HG03159 (cell line): ENCODE measurements at regions not wholly inside any gene's neighbourhood (a gene's known extent, or its start where the extent isn't known, plus 50 kb on each side); places are given as distances from the start of the nearest gene placed in this dataset.
"Not testable (repeated sequence)": the region's sequence is repeated elsewhere in the genome, so short reads cannot be mapped to it uniquely, and the experiment has no call there.

Source experiments
- ATAC-seq: cut with Tn5 transposase; IDR thresholded peaks from one replicate; pipeline ENCODE4 v1.9.1; 2021; ENCODE audit warnings: mild to moderate bottlenecking, moderate library complexity; ENCODE audit not compliant: unreplicated experiment

DNA sequence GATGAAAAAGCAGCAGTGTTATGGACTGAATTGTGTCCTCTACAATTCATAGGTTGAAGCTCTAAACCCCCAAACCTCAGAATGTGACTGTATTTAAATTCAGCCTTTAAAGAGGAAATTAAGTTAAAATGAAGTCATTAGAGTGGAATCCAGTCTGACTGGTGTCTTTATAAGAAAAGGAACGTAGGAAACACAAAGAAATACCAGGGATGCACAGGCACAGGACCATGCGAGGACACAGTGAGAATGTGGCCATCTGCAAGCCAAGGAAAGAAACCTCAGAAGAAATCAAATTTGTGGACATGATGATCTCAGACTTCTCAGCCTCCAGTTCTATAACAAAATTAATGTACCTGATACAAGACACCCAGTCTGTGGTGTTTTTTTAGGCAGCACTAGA is 971.2 kb upstream of the CDH9 start:
- no peak for ATAC-seq

DNA sequence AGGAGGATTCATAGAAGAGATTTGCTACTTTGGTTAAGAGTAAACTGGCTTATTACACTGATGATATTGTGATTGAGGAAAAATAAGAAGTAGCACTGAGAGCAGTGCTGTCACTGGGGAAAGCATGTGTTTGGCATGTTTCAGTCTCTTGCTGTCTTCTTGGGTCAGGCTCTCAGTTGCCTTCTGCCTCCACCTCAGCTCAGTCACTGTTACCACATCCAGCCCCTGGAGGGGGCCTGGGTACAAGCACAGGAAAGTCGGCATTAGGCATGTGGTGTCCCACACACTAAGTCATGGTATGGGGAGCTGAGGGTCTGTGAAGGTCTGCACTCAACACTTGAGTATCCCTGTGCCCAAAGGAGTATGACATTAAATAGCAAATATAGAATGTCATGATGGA is 958.3 kb upstream of the CDH9 start:
- ATAC-seq, result no peak

DNA sequence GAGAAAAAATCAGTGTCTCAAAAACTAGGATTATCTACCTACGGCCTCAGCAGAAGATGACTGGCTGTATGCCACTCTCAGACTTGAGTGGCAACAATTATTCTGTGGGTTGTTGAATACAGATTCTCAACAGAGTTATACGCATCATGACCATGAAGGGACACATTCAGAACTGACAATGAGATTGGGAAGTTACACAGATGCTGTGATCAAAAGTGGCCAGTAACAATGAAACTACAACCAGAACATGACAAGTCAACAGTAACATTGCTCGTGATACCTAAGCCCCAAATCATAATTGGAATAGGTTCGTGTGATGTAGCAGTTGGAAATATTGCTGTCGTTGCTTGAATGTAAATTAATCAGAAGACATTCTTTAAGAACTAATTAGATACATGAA is 957.5 kb upstream of the CDH9 start:
- ATAC-seq, result no peak

DNA sequence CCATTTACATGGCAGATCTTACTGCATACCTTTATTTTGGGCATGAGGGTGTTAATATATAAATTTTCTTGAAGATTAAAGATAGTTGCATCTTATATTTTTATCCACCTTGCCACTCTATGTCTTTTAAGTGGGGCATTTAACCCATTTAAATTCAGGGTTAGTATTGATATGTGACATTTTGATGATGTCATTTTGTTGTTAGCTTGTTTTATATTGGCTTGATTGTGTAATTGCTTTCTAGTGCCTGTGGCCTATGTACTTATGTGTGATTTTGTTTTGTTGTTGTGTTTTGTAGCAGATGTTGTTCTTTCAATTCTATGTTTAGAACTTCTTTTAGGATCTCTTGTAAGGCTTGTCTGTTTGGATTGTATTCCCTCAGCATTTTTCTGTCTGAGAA is 939.9 kb upstream of the CDH9 start:
- no peak for ATAC-seq

DNA sequence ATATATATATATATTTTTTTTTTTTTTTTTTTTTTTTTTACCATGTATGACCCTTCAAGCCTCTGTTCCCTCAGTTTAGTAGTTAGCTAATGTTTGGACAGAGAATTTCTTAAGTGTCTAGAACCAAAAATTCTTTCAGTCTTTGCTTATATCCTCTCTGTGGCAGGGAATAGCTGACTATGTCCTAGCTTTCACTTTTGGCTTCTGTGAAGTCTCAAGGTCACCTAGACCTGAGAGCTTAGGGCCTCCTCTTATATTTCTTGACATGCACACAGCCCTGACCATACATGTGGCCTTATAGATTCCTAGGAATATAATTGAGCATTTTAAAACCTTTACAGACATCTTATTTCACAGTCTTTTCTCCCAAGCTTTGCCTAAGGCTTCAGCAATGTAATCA is 930.8 kb upstream of the CDH9 start:
- no peak for ATAC-seq

DNA sequence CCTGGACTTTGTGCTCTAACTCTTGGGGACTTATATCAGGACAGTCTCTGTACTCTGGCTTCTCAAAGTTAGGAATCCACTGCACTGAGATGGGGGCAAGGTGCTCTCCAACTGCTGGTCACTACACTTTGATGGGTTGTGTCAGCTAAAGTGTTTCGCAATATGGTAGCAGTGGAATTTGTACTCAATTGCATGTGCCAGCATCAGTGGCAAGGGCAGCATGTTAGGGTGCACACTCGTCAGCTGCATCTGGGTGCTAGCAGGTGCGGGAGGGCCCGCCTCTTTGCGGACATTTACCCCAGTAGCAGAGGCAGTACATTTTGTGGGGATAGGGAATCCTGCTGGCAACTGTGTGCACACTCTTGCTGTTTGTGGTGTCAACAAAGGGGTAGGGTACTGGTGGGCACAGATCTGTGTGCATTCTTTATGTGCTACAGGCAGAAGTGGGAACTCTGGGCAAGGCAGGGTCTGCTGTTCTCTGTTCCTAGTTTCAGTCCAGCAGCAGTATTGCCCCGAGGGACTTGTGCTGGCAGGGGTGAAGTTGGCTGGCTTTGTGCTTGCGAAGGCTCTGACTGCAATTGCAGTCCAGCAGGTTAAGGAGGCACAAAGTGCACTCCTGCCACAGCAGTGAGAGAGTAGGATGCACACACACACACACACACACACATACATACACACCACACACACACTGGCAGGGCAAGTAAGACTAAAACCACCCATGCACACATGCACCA is 924.8 kb upstream of the CDH9 start:
- ATAC-seq, result no peak

DNA sequence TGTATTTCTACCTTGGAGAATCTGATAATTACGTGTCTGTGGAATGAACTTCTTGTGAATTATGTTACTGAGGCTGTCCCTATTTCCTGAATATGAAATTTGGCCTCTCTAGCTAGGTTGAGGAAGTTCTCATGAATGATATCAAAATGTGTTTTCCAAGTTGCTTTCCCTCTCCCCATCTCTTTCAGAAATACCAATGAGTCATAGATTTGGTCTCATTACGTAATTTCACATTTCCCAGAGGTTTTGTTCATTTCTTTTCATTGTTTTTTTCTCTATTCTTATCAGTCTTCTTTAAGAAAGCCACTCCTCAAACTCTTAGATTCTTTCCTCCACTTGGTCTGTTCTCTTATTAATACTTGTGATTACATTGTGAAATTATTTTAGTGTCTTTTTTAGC is 923.8 kb upstream of the CDH9 start:
- no peak for ATAC-seq

DNA sequence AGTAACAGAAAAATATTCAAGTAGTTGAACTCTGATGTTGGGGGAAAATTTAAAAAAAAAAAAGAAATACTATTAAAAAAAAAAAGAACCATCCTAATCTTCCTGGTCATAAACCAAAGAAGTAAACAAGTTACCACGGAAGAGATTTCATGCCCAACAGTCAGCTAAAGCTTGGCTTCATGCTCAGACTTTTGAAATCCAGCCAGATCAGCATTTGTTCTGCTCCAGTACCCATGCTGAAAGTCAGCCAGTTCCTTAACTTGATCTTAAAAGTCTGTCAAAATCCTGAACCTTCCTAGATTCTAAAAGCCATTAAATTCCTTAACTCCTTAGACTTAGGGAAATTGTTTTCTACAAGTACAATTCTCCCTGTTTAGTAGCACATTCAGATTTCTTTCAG is 908.7 kb upstream of the CDH9 start:
- ATAC-seq, result no peak

DNA sequence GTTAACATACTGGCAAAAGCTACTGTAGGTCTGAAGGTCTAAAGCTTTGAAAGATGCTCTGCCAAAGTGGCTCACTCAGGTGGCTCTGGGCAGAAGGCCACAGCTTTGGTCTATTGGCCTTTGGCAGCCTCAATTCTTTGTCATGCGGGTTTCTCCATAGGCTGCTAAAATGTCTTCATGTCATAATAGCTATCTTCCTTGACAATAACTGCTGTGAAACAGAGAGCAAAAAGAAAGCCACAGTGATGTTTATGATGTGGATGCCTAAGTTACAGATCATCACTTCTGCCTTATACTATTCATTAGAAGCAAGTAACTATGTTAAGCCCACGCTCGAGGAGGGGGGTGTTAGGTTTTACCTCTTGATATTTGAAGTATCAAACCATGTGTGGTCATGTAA is 906.1 kb upstream of the CDH9 start:
- no peak for ATAC-seq

DNA sequence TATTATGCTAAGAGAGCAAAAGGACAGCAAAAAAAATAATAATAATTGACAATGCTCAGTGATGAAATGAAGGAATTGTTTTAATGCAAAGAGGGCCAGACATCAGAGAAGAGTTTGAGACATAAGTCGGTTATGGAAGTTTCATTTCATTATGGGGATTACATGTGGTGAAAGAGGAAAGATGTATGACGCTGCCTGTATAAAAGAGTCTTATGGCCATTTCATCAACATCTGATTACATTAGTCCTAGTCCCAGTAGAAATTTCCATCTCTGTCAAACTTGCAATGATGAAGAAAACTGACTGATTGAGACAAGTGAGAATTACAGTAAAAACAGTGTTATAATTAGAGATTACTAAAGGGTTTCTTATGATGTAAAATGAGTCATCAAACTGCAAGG is 900.6 kb upstream of the CDH9 start:
- no peak for ATAC-seq

DNA sequence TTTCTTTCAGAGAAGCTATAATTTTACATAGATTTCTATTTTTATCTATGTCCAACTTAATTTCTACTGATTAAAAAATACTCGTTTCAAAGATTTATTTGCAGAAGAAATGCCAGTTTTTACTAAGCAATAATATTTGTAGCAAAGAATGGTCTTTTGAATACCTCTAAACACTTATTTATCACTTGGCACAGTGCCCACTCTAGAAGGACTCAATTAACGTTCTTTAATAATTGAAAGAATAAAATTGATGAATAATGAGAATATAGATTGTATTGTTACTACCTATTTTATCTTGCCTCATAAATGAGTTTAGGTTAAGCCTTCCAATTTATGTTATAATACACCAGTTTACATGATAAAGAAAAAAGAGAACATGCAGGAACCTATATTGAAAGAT is 889.7 kb upstream of the CDH9 start:
- no peak for ATAC-seq

DNA sequence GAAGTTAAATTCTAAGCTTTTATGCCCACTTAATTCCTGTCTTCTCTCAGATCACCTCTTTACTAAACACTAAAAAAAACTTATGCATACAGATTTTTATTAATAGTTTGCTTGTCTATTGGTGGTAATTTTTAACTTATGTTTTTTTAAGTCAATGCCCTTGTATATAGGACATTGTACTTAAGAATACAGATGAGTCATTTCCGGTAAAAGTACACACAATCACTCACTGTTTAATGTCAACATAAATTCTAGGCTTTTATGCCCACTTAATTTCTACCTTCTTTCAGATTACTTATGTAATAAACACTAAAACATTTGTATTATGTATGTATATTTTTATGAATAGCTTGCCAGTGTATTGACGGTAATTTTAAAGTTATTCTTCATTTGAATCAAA is 872.8 kb upstream of the CDH9 start:
- no peak for ATAC-seq

DNA sequence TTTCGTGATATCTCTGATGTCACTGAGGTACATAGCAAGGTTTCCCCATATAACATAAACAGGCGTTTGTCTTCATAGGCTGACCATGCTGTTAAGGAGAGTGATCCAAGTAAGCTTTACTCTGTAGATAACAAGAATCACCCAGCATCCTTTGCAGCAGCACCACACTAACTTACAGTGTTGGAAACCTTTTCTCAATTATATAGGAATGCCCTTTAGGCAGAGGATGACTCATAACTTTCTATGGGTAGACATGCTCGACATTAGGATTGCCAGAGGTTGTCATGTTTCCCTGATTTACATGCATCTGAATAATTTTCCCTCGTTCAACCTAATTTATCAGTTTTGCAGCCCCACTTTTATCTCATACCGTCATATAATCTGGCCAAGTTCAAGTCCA is 870.0 kb upstream of the CDH9 start:
- ATAC-seq, result no peak

DNA sequence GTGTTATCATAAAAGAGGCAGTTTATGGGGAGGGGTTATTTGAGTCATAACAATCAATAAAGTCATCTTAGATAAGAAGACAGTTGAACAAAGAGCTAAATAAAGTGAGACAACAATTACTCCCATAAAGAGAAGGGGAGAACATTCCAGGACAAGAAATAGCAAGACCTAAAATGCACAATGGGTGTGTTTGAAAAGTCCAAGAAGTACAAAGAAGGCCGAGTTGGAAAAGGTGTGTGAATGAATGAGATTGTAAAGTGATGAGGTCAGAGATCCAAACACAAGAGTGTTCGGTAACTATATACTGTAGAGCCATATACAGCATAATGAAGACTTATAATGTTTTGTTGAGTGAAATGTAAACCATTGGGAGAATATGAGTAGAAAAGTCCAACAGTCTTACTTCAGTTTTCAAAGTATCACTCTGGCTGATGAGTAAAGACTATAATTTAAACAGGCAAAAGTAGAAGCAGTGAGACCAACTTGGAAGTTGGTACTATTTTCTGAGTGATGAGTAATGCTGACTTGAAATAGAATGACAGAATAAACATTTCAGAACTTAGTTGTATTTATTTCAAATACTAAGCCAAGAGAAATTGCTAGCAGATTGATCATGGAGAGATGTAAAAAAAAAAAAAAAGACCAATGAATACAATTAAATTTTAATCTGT is 868.7 kb upstream of the CDH9 start:
- no peak for ATAC-seq

DNA sequence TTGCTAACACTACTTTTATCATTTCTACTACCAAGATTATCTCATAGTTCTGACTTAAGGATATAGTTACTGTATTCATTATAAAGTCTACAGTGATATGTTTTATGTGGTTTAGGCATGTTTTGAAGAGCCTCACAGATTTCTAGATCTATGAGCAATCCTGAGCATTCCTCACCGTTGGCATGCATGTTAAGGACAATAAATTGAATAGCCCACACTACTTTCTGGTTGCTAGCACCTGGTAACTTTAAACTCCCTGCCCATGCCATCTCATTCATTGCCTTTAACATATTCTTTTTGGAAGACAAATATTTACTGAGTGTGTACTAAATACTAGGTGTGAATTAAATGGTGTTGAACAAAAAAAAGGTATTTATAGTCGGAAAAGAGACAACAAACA is 868.1 kb upstream of the CDH9 start:
- no peak for ATAC-seq

DNA sequence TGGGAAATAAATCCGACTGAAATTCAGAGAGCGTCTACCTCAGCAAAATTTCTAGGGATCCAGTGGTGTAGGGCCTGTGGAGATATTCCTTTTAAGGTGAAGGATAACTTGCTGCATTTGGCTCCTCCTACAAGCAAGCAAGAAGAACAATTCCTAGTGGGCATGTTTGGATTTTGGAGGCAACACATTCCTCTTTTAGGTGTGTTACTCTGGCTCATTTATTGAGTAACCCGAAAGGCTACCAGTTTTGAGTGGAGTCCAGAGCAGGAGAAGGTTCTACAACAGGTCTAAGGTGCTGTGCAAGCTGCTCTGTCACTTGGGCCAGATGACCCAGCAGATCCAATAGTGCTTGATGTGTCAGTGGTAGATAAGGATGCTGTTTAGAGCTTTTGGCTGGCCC is 862.4 kb upstream of the CDH9 start:
- ATAC-seq, result no peak

DNA sequence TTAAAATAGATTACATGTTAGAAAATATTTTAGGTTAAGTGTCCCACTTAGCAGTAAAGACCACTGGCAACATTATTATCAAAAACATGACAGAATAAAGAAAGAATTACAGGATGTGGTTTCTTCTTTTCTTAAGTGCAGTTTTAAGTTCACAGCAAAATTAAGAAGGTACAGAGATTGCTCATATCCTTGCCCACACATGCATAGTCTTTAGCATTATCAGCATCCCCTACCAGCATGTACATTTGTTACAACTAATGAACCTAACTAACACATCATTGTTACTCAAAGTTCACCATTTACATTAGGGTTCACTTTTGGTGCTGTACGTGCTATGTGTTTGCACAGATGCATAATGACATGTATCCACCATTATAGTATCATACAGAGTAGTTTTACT is 837.7 kb upstream of the CDH9 start:
- ATAC-seq, result no peak

DNA sequence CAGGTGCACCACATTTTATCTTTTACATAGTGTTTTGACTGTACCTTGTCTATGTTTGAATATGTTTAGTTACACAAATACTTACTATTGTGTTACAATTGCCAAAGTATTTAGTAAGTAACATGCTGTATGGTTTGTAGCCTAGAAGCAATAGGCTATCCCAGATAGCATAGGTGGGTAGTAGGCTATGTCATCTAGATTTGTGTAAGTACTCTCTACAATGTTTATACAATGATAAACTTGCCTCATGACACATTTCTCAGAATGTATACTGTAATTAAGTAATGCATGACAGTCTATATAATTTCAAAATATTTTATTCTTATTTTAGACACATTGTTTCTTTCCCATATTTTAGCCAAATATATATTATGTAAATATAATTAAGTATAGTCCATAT is 836.8 kb upstream of the CDH9 start:
- no peak for ATAC-seq

DNA sequence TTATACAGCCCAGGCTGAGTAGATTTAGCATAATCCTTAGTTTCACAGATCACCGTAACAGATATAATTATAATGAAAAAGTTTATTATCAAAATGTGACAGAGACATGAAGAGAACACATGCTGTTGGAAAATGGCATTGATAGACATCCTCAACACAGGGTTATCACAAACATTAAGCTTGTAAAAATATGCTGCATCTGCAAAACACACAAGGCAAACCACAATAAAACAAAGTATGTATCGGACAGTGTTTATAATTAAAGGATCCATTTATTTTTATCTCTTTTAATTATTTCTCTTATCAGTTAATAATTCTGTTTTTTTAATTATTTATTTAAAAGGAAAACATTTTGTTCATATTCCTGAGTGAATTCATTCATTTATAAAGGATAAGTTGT is 829.9 kb upstream of the CDH9 start:
- ATAC-seq, result no peak

DNA sequence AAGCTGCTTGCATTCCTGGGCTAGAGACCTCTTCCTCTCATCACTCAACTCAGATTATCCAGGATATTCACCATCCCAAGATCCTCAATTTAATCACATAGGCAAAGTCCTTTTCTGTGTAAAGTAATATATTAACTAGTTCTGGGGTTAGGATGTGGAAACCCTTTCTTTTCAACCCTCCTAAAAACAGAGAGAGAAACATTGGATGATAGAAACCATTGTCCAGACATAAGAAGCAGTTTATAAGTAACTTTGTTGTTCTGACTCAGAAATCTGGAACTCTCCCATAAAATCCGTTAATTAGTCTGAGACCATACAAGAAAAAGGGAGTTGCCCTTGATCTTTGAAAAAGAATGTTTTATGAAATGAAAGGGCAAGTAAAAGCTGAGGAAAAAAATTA is 817.1 kb upstream of the CDH9 start:
- ATAC-seq, result no peak

DNA sequence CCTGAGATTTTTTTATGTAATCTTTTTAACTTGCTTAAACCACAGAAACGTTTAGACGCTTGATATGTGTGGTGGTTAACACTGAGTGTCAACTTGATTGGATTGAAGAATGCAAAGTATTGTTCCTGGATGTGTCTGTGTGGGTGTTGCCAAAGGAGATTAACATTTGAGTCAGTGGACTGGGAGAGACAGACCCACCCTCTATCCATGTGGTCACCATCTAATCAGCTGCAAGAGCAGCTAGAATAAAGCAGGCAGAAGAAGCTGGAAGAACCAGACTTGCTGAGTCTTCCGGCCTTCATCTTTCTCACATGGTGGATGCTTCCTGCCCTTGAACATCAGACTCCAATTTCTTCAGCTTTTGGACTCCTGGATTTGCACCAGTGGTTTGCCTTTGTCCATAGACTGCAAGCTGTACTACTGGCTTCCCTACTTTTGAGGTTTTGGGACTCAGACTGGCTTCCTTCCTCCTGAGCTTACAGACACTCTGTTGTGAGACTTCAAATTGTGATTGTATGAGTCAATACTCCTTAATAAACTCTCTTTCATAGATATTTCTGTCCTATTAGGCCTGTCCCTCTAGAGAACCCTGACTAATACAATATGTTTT is 816.0 kb upstream of the CDH9 start:
- no peak for ATAC-seq

DNA sequence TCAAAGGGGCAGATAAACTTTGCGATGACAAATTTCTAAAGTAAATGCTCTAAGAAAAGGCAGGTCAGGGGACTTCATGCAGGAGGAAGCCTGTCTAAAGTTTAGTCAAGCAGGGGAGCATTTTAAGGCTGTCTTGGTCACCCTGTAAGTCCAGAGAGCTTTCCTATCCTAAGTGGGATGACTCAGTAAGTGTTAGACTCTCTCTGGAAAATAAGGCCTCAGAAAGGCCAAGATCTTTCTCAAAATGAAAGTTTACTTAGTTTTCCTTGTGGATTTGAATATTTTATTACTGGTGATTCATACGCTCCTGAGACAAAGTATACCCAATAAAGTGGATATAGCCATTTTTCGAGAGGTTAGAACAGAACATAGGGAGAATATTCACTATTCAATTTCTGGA is 806.9 kb upstream of the CDH9 start:
- no peak for ATAC-seq

DNA sequence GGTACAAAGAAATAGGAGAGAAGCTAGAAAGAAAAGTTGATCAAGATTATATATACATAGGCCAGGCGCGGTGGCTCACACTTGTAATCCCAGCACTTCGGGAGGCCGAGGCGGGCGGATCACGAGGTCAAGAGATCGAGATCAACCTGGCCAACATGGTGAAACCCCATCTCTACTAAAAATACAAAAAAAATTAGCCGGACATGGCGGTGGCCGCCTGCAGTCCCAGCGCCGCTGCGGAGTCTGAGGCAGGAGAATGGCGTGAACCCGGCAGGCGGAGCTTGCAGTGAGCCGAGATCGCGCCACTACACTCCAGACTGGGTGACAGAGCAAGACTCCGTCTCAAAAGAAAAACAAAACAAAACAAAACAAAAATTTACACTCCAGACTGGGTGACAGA is 798.3 kb upstream of the CDH9 start:
- not testable (repeated sequence) for ATAC-seq
